BJ (cell line): ENCODE measurements at regions not wholly inside any gene's neighbourhood (a gene's known extent, or its start where the extent isn't known, plus 50 kb on each side); places are given as distances from the start of the nearest gene placed in this dataset.

Experiments
- CTCF ChIA-PET: fragments of 350-600 bp; formaldehyde crosslinking; extraction: SDS; loops from one replicate; lab custom pipeline; 2021; ENCODE audit warnings: antibody characterized with exemption, inconsistent platforms; lab: Yijun Ruan, JAX
- POLR2A ChIA-PET: fragments of 300-600 bp; sonication (Branson Sonifier 250); formaldehyde crosslinking; extraction: SDS; loops from one replicate; lab custom pipeline; 2021; ENCODE audit warnings: antibody characterized with exemption; lab: Charles Lee
- DNase-seq: peaks from one replicate; pipeline ENCODE4 v3.0.0-alpha.2; 2011; ENCODE audit warnings: low read depth
- H3K27me3 ChIP-seq: 2 replicates; pipeline ENCODE4 v1.6.0; 2011; ENCODE audit warnings: low read length; ENCODE audit not compliant: control insufficient read depth, insufficient read depth
- H3K36me3 ChIP-seq: 2 replicates; pipeline ENCODE4 v1.5.1; 2011; ENCODE audit warnings: low read length; ENCODE audit not compliant: control insufficient read depth, insufficient read depth
- H3K4me3 ChIP-seq: 2 replicates; pipeline ENCODE4 v1.5.1; 2011; ENCODE audit warnings: low read depth, mild to moderate bottlenecking, control low read depth, low read length
- TF ChIP-seq, protein P1 (sequence below): IDR thresholded peaks from 2 replicates; pipeline ENCODE4 v1.5.1; 2011; ENCODE audit warnings: low read depth, mild to moderate bottlenecking, control low read depth, inconsistent platforms, low read length, moderate library complexity; ENCODE audit not compliant: insufficient read depth

DNA sequence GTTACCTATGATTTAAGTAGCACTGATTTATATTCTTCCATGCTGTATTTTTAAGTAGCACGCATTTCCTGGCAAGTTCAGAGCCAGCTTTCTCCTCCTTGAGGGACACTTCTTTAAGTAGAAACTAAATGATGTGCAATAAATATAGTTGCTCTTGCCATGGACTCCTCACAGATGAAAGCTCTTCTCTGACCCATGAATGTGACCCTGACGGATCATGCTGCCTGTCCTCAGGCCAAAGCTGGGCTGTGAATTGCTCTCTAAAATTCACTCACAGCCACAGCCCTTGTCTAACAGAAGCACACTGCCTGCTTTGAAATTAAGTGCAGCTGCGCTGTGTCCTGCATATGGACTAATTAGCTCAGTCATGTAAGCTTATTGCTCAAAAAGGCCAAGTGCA, 438.8 kb downstream of the PMP22 start:
- CTCF ChIA-PET = no interaction called here
- POLR2A ChIA-PET = no interaction called here

DNA sequence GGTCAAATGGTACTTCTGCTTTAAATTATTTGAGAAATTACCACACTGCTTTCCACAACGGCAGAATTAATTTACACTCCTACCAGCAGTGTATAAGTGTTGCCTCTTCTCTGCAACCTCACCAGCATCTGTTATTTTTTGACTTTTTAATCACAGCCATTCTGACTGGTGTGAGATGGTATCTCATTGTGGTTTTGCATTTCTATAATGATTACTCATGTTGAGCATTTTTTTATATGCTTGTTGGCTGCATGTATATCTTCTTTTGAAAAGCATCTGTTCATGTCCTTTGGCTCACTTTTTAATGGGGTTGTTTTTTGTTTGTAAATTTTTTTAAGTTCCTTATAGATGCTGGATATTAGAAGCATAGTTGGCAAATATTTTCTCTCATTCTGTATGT, 446.7 kb downstream of the PMP22 start:
- no peaks in the 10 kb centered on the region for H3K36me3 ChIP-seq
- ChIA-PET POLR2A (no interaction called here), CTCF (no interaction called here)
- TF ChIP-seq, protein P1, sequence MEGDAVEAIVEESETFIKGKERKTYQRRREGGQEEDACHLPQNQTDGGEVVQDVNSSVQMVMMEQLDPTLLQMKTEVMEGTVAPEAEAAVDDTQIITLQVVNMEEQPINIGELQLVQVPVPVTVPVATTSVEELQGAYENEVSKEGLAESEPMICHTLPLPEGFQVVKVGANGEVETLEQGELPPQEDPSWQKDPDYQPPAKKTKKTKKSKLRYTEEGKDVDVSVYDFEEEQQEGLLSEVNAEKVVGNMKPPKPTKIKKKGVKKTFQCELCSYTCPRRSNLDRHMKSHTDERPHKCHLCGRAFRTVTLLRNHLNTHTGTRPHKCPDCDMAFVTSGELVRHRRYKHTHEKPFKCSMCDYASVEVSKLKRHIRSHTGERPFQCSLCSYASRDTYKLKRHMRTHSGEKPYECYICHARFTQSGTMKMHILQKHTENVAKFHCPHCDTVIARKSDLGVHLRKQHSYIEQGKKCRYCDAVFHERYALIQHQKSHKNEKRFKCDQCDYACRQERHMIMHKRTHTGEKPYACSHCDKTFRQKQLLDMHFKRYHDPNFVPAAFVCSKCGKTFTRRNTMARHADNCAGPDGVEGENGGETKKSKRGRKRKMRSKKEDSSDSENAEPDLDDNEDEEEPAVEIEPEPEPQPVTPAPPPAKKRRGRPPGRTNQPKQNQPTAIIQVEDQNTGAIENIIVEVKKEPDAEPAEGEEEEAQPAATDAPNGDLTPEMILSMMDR = no peak
- no peak overlapping the region for H3K4me3 ChIP-seq
- no peaks in the 10 kb centered on the region for H3K27me3 ChIP-seq
- no peak for DNase-seq

More for the DNA sequence above, 438.8 kb downstream of the PMP22 start:
- H3K4me3 ChIP-seq = no peak overlapping the region
- peaks cover 1% of the 10 kb centered on the region; the same call in 1 of the 2 replicates for H3K27me3 ChIP-seq
- no peak for DNase-seq
- no peaks in the 10 kb centered on the region for H3K36me3 ChIP-seq
- TF ChIP-seq, protein P1 = no peak

- Histone ChIP-seq H3K36me3 (no peaks in the 10 kb centered on the region), H3K27me3 (no peaks in the 10 kb centered on the region; the same call in 1 of the 2 replicates), H3K4me3 (no peak overlapping the region)
- DNase-seq = no peak
- CTCF ChIA-PET = no interaction called here
- TF ChIP-seq, protein P1 = no peak
- POLR2A ChIA-PET = no interaction called here
These were observed 450.0 kb downstream of the PMP22 start for GRCh38 chr17:14815079-14815478.

DNA sequence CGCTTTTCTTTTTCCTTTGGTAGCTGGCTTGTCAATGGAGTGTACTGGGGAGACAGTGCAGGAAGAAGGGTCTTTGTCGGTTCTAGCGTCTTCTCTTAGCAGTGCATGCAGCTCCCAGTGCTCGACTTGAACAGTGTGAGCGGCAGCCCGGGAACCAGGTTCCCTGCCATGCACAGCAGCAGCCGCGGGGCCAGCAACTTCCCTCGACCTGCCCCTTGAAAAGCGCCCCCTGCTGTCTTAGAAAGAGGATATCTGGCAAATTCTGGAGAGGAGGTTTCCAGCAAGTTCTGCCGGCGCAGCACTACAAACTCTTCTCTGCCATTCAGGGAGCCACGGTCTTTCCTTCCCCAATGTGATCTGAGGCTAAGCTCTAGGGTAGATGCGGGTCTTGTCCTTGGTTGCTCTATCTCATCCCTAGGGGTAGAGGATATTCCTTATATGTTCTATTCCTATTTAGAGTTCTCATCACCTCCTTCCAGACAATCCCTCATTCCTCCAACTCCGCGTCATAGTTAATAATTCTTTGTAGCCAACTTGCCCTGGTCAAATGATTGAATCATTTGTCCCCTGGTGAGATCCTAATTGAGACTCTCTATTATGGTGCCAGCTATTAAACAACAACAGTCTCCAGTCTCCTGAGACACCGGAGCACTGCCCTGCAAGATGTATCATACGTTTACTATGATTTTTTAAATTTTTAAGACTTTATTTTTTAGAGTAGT, 451.3 kb downstream of the PMP22 start:
- Histone ChIP-seq H3K36me3 (no peaks in the 10 kb centered on the region), H3K4me3 (no peak overlapping the region), H3K27me3 (no peaks in the 10 kb centered on the region; the same call in 1 of the 2 replicates)
- ChIA-PET POLR2A (no interaction called here), CTCF (no interaction called here)
- no peak for DNase-seq
- TF ChIP-seq, protein P1 = no peak

- ChIA-PET POLR2A (no interaction called here), CTCF (no interaction called here)
- no peak overlapping the region for H3K4me3 ChIP-seq
- TF ChIP-seq, protein P1 = no peak
- no peaks in the 10 kb centered on the region for H3K36me3 ChIP-seq
- no peaks in the 10 kb centered on the region; the same call in 1 of the 2 replicates for H3K27me3 ChIP-seq
- DNase-seq = no peak
These were observed 456.7 kb downstream of the PMP22 start for GRCh38 chr17:14808425-14808824.
